Fibroblast of villous mesenchyme (primary cell): ENCODE measurements at regions not wholly inside any gene's neighbourhood (a gene's known extent, or its start where the extent isn't known, plus 50 kb on each side); places are given as distances from the start of the nearest gene placed in this dataset.
"Not testable (repeated sequence)": the region's sequence is repeated elsewhere in the genome, so short reads cannot be mapped to it uniquely, and the experiment has no call there.

Experiments used
- DNase-seq: peaks from one replicate; pipeline ENCODE4 v3.0.0-alpha.2; 2010; ENCODE audit warnings: low read depth
- H3K4me3 ChIP-seq: 2 replicates; pipeline ENCODE4 v1.5.1; 2011; ENCODE audit warnings: low read depth, mild to moderate bottlenecking, low read length
- CTCF ChIP-seq: IDR thresholded peaks from 2 replicates; pipeline ENCODE4 v1.5.1; 2012; ENCODE audit warnings: low read depth, mild to moderate bottlenecking, low read length; ENCODE audit not compliant: insufficient read depth

DNA sequence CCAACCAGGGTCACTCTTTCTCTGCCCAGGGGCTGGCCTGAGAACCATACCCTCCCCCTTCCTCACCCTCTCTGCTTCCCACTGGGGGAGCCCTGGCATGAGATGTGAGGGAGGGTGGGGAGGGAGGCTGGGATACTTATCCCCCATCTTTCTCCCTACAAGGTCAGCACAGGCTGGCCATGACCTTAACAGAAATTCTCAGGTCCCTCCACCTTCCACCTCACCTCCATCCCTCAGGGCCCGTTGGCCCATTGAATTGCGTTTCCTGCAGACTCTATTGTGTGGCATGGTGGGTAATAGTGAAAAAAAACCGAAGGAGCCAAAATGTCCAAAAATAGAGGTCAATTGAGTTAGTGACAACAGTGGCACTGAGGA lies 159.5 kb downstream of the OR4M2 start:
- no peak for TF ChIP-seq CTCF
- no peak overlapping the region for H3K4me3 ChIP-seq
- no peak for DNase-seq

DNA sequence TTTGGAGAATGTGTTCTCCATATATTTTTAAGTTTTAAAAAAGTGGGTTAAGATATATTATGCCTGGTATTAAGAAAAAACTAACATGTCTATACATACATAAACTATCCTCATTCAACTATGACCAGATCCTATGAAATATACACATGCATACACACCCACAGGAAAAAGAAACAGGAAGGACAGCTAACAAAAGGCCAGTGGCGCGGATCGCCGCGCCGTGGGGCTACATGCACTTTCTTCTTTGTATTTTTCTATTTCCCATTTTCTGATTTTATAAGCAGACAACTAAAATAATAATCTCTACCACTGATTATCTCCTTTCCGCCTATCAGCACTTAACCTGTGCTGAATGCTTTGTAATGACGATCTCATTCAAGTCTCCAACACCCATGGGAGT lies 160.1 kb downstream of the OR4M2 start:
- no peak for TF ChIP-seq CTCF
- DNase-seq = no peak
- H3K4me3 ChIP-seq = no peak overlapping the region

DNA sequence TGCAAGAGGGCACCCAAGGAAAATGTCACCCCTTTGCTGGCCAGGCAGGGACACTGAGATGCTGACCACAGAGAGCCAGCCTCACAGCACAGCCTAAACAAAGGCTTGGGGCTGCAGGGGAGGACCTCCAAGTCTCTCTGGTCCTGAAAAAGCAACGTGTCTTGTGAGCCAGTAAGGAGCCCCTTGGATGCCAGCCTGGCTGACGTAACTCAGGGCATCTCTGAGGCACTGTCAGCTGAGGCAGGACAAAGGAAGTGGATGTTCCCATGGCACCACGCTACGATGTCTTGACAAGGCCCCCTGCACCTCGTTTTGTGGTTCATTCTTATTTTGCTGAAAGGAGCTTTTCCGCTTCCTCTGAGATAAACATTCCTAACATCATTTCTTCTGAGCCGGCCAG lies 160.7 kb downstream of the OR4M2 start:
- no peak overlapping the region for H3K4me3 ChIP-seq
- no peak for DNase-seq
- TF ChIP-seq CTCF = no peak

GRCh38 chr15:22241451-22241850 lies 161.1 kb downstream of the OR4M2 start:
- TF ChIP-seq CTCF = no peak
- DNase-seq = no peak
- H3K4me3 ChIP-seq = no peak overlapping the region

GRCh38 chr15:22242311-22242710 lies 162.0 kb downstream of the OR4M2 start:
- not testable (repeated sequence) for DNase-seq, H3K4me3 ChIP-seq

GRCh38 chr15:22243440-22244130 lies 163.3 kb downstream of the OR4M2 start:
- no peak for DNase-seq
- H3K4me3 ChIP-seq = no peak overlapping the region
- TF ChIP-seq CTCF = no peak

GRCh38 chr15:22249511-22249910 lies 169.2 kb downstream of the OR4M2 start:
- DNase-seq, H3K4me3 ChIP-seq: not testable (repeated sequence)

DNA sequence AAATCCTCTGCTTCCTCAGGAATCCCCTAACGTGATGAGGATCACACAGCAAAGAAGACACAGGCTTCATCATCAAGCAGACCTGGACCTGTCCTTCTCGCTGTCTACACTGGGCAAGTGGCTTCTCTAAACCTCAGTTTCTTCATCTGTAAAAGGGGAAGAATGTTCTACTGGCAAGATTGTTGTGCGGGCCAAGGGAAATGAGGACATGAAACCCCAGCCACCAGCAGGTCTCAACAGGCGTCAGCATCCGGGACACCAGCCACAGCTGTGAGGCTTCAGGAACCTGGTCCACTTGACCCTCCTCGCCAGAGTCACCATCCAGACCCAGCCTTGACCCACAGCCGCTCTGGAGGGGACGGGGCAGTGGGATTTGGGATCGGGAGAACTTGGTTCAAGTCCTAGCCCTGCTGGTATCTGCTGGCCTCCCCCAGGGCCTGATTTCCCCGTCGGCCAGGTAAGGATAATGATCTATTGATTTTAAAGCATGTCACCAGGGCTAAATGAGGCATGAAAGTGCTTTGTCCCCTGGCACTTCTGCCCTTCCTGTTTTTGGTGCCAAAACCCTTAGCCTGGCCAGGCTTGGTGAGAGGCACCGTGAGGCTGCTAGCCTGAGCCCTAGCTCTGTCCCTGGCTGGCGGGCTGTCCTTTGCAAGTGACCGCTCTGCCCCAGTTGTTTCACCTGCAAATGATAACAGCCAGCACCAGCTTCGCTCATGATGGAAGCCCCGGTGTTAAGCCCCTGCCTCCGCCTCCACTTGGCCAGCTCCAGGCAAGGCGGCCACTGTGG lies 170.4 kb downstream of the OR4M2 start:
- H3K4me3 ChIP-seq, DNase-seq: not testable (repeated sequence)
